Muscle layer of duodenum (tissue), 2 donors: ENCODE measurements at regions not wholly inside any gene's neighbourhood (a gene's known extent, or its start where the extent isn't known, plus 50 kb on each side); places are given as distances from the start of the nearest gene placed in this dataset.

Source experiments
- H3K27ac ChIP-seq: one replicate; pipeline ENCODE4 v1.7.0; 2013; ENCODE audit warnings: mild to moderate bottlenecking, low read length
- H3K27me3 ChIP-seq: one replicate; pipeline ENCODE4 v1.7.0; 2013; ENCODE audit warnings: low read depth, mild to moderate bottlenecking, control low read depth, low read length
- H3K36me3 ChIP-seq, 2 donors: one replicate each; pipeline ENCODE4 v1.7.0; 2013; ENCODE audit warnings: low read length in 2 of 2, control low read depth in 1 of 2, mild to moderate bottlenecking in 1 of 2; ENCODE audit not compliant: insufficient read depth in 2 of 2, control insufficient read depth in 1 of 2
- H3K4me1 ChIP-seq, 2 donors: one replicate each; pipeline ENCODE4 v1.7.0; 2013; ENCODE audit warnings: low read length in 2 of 2, mild to moderate bottlenecking in 2 of 2, control low read depth in 1 of 2, moderate library complexity in 1 of 2; ENCODE audit not compliant: insufficient read depth in 2 of 2, control insufficient read depth in 1 of 2
- H3K4me3 ChIP-seq, 2 donors: one replicate each; pipeline ENCODE4 v1.7.0; 2013; ENCODE audit warnings: low read length in 2 of 2, low read depth in 1 of 2, mild to moderate bottlenecking in 1 of 2
- H3K9me3 ChIP-seq, 2 donors: one replicate each; pipeline ENCODE4 v1.7.0; 2013; ENCODE audit warnings: low read length in 2 of 2, control low read depth in 1 of 2, mild to moderate bottlenecking in 1 of 2; ENCODE audit not compliant: control insufficient read depth in 1 of 2
- donor health status: healthy.

DNA sequence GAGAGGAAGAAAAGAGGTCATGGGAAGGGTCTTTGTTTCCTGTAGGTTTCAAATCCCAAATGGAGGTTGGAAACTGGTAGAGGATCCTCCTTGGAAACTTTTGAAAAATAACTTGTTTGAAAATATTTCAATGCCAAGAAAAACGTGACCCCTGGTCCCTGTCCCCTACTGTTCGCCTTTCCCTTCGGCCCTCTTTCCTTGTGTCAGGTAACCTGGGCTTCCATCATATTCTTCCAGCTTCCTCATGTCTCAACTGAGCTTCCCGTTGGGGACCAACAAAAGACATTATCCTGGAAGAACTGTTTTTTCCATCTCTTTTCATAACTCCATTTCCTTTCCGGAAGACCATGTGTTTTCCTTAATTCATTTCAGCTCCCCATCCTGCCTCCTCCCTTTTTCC, 266.8 kb upstream of the ANKRD55 start:
- H3K27me3 ChIP-seq = no peaks in the 10 kb centered on the region
- no peak overlapping the region for H3K27ac ChIP-seq
- no peaks in the 10 kb centered on the region for H3K9me3 ChIP-seq
- H3K36me3 ChIP-seq = no peaks in the 10 kb centered on the region
- H3K4me3 ChIP-seq = no peak overlapping the region
- H3K4me1 ChIP-seq = no peaks in the 10 kb centered on the region

DNA sequence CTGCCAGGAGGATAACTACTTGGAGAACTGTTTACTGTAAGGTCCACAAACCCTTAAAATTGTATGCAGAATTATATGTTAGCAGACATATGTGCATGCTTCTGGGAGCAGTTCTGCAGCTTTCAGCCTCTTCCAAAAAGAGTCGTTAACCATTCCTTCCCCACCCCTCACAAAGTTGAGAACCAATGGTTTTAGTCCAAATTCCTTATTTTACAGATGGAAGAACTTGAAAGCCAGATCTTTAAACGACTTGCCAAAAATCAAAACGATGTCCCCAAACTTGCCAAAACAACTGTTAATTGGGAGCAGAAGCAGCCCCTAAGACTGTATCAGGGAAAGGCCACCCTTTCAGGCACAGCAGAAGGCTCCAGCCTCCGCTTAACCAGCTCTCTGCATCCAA, 266.4 kb upstream of the ANKRD55 start:
- no peak overlapping the region for H3K4me3 ChIP-seq
- H3K27ac ChIP-seq = no peak overlapping the region
- H3K9me3 ChIP-seq = no peaks in the 10 kb centered on the region
- no peaks in the 10 kb centered on the region for H3K4me1 ChIP-seq
- no peaks in the 10 kb centered on the region for H3K36me3 ChIP-seq
- no peaks in the 10 kb centered on the region for H3K27me3 ChIP-seq

- H3K36me3 ChIP-seq = no peaks in the 10 kb centered on the region
- H3K27me3 ChIP-seq = no peaks in the 10 kb centered on the region
- no peak overlapping the region for H3K4me3 ChIP-seq
- no peaks in the 10 kb centered on the region for H3K9me3 ChIP-seq
- no peaks in the 10 kb centered on the region for H3K4me1 ChIP-seq
- no peak overlapping the region for H3K27ac ChIP-seq
Measured at GRCh38 chr5:56498759-56499395, 265.7 kb upstream of the ANKRD55 start.

- no peak overlapping the region for H3K27ac ChIP-seq
- no peaks in the 10 kb centered on the region for H3K4me1 ChIP-seq
- no peaks in the 10 kb centered on the region for H3K36me3 ChIP-seq
- no peaks in the 10 kb centered on the region for H3K9me3 ChIP-seq
- no peaks in the 10 kb centered on the region for H3K27me3 ChIP-seq
- no peak overlapping the region for H3K4me3 ChIP-seq
Measured at GRCh38 chr5:56496581-56497063, 263.5 kb upstream of the ANKRD55 start.

GRCh38 chr5:56494300-56494731, 261.2 kb upstream of the ANKRD55 start:
- H3K36me3 ChIP-seq = no peaks in the 10 kb centered on the region
- H3K27ac ChIP-seq = no peak overlapping the region
- no peaks in the 10 kb centered on the region for H3K9me3 ChIP-seq
- H3K4me3 ChIP-seq = no peak overlapping the region
- H3K4me1 ChIP-seq = no peaks in the 10 kb centered on the region
- no peaks in the 10 kb centered on the region for H3K27me3 ChIP-seq

GRCh38 chr5:56493766-56494165, 260.6 kb upstream of the ANKRD55 start:
- Histone ChIP-seq H3K9me3 (no peaks in the 10 kb centered on the region), H3K27ac (no peak overlapping the region), H3K36me3 (no peaks in the 10 kb centered on the region), H3K4me3 (no peak overlapping the region), H3K4me1 (no peaks in the 10 kb centered on the region), H3K27me3 (no peaks in the 10 kb centered on the region)

GRCh38 chr5:56493308-56493707, 260.2 kb upstream of the ANKRD55 start:
- no peaks in the 10 kb centered on the region for H3K36me3 ChIP-seq
- H3K4me1 ChIP-seq = no peaks in the 10 kb centered on the region
- no peaks in the 10 kb centered on the region for H3K27me3 ChIP-seq
- H3K9me3 ChIP-seq = no peaks in the 10 kb centered on the region
- no peak overlapping the region for H3K4me3 ChIP-seq
- no peak overlapping the region for H3K27ac ChIP-seq

- Histone ChIP-seq H3K27ac (no peak overlapping the region), H3K36me3 (no peaks in the 10 kb centered on the region), H3K27me3 (no peaks in the 10 kb centered on the region), H3K4me1 (no peaks in the 10 kb centered on the region), H3K9me3 (no peaks in the 10 kb centered on the region), H3K4me3 (no peak overlapping the region)
Measured at GRCh38 chr5:56492812-56493211, 259.7 kb upstream of the ANKRD55 start.

DNA sequence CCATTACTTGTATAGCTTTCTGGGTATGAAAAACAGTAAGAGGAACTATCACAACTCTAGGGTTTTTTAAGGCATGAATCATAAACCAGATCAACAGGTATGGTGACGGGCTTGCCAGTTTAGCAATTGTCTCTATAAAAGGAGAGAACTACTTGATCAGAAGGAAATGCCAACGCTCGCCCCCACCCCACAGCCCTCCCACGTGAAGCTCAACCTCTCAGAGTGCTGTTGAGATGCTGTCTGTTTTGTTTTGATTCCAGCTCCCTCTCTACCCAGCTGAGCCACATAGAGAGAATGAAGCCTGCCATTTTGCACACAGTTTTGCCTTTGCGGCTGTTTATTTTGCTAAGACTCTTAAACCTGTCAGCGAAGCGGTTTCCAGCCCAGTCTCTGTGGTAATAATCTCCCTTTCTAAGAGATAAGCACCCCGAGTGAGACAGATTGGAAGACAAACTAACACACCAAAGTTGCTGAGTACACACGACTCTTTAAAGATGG, 257.9 kb upstream of the ANKRD55 start:
- Histone ChIP-seq H3K4me1 (no peaks in the 10 kb centered on the region), H3K9me3 (no peaks in the 10 kb centered on the region), H3K27me3 (no peaks in the 10 kb centered on the region), H3K27ac (no peak overlapping the region), H3K36me3 (no peaks in the 10 kb centered on the region), H3K4me3 (no peak overlapping the region)

DNA sequence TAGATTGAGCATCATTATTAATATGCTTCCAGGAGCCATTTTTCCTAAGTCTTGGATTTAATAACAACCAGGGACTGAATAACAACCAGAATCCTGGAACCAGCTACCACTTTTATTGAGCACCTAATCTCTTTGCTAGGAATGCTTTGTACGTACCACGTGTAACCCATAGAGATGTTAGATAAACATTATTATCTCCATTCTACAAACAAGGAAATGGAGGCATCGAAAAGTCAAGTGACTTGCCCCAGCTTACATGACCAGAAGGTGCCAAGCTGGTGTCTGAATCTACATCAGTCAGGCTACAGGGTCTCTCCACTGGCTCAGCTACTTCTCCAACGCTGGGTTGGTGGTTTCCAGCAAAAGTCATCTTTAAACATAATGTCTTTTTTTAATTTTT, 256.1 kb upstream of the ANKRD55 start:
- Histone ChIP-seq H3K36me3 (no peaks in the 10 kb centered on the region), H3K27me3 (no peaks in the 10 kb centered on the region), H3K4me3 (no peak overlapping the region), H3K4me1 (no peaks in the 10 kb centered on the region), H3K9me3 (no peaks in the 10 kb centered on the region), H3K27ac (no peak overlapping the region)

- H3K36me3 ChIP-seq = no peaks in the 10 kb centered on the region
- H3K4me1 ChIP-seq = no peaks in the 10 kb centered on the region
- H3K27me3 ChIP-seq = no peaks in the 10 kb centered on the region
- H3K27ac ChIP-seq = no peak overlapping the region
- no peaks in the 10 kb centered on the region for H3K9me3 ChIP-seq
- no peak overlapping the region for H3K4me3 ChIP-seq
Measured at GRCh38 chr5:56487528-56488115, 254.5 kb upstream of the ANKRD55 start.

DNA sequence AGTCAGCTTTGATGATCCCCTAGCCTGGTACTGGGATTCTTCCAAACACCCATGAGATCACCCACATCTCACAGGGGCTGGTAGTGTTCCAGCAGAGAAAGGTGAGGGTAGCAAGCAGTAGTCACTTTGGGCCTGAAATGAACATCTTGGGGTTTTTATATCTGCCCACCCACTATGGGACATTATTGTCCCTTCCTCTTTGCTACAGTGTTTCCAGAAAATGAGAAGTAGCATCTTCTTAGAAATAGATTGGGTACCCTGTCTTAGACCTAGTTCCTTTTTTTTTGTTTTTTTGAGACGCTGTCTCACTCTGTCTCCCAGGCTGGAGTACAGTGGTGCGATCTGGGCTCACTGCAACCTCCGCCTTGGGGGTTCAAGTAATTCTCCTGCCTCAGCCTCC, 249.2 kb upstream of the ANKRD55 start:
- no peaks in the 10 kb centered on the region for H3K9me3 ChIP-seq
- H3K4me1 ChIP-seq = peaks cover 5 to 8% of the 10 kb centered on the region in 2 donors
- H3K27ac ChIP-seq = no peak overlapping the region
- no peak overlapping the region for H3K4me3 ChIP-seq
- no peaks in the 10 kb centered on the region for H3K27me3 ChIP-seq
- no peaks in the 10 kb centered on the region for H3K36me3 ChIP-seq
